Stimulated activated CD8-positive, alpha-beta memory T cell treated with anti-CD3 and anti-CD28 coated beads, Interleukin-4, amount 100 ng/mL, for 1 hour (primary cell): ENCODE measurements at regions not wholly inside any gene's neighbourhood (a gene's known extent, or its start where the extent isn't known, plus 50 kb on each side); places are given as distances from the start of the nearest gene placed in this dataset.
"Not testable (repeated sequence)": the region's sequence is repeated elsewhere in the genome, so short reads cannot be mapped to it uniquely, and the experiment has no call there.

Experiments used
- DNase-seq, 2 donors: peaks; one replicate each; pipeline ENCODE4 v3.0.0-alpha.2; 2020; ENCODE audit warnings: low read depth in 2 of 2, low spot score in 1 of 2

DNA sequence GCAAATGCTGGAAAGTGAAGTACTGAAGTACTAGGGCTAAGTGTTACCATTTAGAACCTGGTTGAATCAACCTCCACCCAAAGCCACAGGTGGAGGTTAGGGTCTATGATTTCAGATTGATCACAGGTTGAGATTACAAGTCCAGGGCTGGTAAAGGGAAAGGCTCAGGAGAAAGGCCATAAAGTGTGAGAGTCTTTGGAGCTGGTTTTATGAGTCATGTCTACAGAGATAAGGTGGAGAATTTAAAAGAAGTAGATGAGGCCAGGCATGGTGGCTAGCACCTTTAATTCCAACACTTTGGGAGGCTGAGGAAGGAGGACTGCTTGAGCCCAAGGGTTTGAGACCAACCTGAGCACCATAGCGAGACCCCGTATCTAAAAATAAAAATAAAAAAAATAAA lies 221.7 kb upstream of the CDH11 start:
- no peak for DNase-seq

DNA sequence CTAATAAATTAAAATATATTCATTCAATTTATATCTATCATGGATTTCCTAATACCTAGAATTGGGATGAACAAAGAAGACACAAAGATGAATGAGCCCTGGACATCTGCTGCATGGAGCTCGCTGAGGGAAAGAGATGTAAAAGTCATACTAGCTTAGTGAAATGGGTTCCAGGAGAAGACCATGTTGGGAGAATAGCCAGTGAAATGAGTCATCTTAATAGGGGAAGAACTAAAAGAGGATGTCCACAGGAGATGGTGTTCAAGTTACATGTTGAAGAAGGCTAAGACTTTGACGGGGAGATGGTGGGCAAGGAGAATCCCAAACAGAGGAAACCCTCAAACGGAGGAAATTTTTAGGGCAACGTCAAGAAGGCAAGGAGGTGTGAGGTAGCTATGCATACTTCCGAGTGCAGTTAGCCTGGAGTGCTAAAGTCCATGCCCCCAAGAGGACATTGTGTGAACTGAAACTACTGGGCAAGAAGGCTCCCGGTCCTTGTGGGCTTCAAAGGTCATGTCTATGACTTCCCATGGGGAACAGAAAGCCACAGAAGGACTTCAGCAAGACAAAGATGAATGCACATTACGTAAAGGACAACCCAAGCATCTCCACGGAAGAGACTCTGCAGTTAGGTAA lies 220.5 kb upstream of the CDH11 start:
- DNase-seq: no peak

DNA sequence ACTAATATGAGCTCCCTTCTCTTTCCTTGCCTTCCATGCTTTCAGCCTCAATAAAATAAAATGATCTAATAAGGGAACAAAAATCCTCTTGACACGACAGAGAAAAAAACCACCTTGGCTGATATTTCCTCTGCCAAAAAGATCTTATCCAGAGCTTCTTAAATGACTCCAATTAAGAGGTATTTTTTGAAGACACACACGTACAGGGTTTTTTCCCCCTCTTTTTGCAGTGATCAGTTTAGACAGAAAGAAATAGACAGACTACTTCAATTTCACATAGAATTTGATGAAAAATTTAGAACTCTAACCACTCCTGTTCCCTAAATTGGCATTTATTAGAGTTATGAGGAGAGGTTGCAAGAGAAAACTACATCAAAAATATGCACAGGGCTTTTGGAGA lies 217.2 kb upstream of the CDH11 start:
- DNase-seq: no peak

DNA sequence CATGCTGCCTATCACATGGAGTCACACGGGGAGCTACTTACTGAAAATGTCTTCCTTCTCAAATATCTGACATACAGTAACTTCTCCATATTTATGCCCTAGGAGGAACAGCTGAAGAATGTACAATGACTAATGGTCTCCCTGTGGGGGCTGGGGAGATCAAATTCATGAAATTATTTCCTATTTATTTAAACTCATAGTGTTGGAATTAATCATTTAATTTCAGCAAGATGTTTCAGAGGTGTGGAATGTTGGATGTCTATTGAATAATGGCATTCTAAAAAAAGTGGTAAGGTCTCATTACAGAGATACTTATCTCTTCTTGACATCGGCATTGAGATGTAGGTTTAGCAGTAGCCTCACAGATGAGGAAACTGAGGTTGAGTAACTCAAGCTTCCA lies 214.3 kb upstream of the CDH11 start:
- DNase-seq: no peak

DNA sequence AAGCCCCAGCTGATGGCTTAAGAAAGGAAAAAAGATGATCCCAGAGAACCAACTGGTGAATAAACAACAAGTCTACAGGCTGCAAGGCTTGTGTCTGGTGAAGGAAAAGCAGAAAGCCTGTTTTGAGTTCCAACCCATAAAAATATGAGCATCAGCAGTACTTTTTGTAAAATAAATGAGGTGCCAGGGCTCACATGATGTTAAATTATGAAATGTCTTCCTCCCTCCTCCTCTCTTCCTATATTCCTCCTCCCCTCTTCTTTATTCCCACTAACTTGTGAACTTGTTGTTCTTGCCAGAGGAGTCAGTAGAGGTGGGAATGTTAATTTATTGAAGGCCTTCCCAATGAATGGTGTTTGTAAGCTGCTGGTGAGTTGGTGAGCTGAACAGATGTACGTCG lies 212.2 kb upstream of the CDH11 start:
- no peak for DNase-seq

DNA sequence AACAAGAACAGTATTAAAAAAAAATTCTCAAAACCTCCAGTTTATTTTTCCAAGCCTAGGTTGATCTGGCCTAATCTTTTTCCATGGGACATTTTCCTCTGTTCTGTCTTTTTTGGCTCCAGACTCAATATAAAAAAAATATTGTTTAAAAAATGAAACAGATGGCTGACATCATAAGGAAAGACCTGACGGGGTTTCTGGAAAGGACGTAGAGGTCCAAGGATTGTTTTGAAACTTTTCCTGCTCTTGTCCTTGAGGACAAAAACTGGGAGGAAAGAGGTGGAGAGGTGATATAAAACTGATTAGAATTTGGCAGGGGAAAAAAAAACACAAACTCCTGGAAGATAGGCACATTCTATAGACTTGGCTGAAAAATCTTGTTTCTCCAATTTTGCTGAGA lies 211.4 kb upstream of the CDH11 start:
- DNase-seq: no peak

DNA sequence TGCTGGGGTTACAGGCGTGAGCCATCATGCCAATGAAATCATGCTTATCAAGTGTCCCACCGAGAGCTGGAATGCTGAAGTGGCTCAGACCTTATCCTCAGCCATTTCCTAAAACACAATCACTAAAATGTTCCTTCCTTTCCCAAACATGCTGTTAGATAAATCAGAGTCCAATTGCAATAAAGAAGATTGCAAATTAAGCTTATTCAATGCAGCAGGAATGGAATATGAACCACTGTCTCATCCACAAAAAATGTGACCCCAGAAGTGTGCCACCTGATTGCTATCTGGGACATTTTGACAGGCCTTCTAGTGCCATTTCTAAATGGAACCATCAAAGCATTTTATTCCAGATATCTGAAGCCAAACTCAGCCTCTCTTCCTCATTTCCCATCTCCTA lies 205.5 kb upstream of the CDH11 start:
- DNase-seq: no peak

DNA sequence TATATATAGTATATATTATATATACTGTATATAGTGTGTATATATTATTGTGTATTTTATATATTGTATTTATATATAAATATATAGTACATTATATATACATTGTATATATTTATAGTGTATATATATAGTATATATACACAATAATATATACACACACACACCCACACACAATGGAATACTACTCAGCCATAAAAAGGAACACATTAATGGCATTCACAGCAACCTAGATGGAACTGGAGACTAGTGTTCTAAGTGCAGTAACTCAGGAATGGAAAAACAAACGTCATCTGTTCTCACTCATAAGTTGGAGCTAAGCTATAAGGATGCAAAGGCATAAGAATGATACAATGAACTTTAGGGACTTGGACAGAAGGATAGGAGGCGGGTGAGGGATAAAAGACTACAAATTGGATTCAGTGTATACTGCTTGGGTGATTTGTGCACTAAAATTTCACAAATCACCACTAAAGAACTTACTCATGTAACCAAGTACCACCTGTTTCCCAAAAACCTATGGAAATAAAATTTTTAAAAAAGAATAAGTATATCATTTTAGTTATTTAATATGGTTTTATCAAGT lies 201.9 kb upstream of the CDH11 start:
- DNase-seq: no peak

DNA sequence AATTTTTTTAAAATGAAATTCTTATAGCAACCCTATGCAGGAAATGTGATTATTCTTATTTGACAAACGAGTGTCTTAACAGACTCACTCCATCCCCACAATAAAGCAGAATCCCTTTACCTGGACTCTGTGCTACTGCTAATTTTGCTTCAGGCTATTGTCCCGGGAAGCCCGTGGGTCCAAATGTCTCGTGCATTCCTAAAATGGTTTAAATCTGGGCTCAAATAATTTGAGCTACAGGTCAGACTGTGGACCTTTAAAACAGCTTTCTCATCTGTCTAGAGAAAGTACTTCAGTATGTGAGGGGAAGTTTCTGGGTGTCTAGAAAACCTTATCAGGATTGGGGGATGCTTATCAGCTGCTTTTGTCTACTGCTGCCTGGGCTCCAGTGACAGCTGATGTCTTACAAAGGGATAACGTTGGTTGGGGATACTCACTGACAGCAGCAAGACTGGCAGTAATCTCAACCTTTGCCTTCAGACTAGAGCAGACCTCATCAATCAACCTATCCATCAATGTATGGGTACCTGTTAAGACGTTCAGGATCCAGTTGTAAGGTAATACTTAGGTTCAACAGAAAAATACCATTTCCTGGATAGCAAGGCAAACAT lies 197.9 kb upstream of the CDH11 start:
- DNase-seq: no peak

DNA sequence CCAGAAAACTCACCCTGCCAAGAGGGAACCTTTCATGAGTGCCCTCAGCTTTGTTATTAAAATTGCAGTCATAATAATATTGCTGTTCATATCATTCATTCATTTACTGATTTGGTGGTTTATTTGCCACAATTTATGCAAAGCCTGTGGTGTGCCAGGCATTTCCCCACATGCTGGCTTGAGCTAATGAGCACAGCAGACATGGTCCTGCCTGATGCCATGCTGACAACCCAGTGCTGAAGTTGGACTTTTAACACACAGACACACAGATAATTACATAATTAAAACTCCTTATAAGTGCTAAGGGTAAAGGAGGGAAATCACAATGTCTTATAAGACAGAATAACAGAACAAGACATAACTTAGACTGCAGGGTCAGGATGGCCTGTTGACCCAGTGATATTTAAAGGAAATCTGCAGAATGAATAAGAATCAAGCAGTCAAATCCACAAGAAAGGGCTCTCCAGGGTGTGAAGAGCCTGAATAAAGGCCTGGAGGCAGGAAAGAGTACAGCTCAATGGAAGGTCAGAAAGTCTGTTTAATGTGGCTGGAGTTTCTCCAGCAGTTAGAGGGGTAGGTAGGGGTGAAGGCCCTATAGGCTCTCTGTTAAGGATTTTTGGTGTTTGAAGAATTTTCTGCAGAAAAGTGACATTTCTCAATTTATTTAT lies 196.9 kb upstream of the CDH11 start:
- DNase-seq: no peak

DNA sequence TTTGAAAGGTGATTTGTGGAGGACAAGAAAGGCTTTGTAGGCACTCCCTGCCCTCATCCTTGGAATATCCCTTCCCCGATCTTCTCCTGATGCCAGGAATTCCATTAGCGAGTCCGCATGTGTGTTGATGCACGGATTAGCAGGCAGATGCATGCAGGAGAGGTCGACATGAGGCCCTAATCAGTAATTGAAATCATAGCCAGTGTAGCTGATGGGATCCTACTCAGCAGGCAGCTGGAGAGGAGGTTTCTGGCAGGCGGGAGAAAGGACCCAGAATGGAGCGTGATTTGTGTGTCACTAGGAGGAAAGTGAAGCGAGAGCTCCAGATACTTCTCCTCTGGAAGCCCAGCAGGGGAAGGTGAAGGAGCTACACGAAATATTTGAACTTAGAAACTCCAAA lies 196.3 kb upstream of the CDH11 start:
- no peak for DNase-seq

DNA sequence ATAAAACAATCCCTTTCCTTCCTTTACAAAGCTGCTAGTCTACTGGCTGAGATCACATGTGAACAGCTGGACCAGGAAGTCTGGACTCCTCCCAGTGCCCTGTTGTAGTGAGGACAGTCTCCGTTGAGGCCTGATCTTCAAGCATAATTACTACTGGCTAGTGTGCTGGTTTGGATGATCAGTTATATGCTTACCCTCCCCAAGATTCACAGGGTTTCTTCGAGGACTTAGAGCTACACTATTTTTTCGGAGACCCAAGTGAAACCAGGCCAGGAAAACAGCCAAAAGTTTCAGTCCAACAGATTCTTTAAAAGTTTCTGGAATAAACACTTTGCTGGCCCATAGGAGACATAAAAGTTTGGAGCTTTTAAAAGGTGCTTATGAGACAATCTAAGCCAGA lies 194.9 kb upstream of the CDH11 start:
- DNase-seq: no peak

DNA sequence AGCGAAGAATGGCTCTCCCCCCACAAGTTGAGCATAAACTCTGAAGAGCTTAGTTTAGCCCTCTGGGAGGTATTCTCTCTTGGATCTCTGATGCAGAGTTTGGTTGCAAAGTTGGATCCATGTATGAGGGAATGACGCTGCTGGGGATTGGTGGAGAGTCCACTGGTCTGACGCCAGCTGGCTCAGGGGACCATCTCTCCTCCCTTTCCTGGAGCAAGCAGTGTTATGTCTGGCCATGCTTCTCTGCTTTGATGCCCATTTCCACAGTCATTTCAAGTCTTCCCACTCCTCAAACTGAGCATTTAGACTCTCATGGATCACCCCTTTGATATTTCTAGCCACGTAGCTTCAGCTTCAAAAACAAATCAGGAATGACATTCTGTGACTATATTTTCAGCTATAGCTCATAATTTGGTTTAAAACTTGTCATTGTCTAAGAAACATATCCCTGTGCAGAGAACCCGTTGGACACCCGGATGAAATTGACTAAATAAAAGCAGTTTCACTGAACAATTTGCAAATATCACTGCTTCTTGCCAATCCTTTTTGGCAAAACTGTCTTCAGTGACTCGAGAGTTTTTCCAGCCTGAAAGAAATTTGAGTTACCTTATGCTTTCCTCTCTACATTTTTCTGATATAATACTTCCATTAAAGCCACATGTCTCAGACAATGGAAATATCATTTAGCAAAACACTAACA lies 193.4 kb upstream of the CDH11 start:
- no peak for DNase-seq

DNA sequence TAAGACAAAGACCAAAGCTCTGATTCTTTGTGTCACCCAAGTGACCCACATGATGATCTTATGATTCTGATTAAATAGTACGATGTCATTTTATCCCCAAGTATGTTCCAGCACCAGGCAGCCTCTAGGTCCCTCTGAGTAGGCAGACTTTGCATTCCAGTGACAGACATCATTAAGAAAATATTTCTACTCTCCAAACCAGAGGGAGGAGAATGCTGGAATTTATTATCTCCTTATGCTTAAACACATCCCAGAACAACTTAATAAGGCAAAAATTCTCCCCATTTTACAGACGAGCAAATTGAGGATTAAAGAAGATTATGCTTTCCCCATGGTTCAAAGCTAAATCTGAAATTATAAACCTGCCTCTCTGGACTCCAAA lies 192.8 kb upstream of the CDH11 start:
- DNase-seq: no peak

DNA sequence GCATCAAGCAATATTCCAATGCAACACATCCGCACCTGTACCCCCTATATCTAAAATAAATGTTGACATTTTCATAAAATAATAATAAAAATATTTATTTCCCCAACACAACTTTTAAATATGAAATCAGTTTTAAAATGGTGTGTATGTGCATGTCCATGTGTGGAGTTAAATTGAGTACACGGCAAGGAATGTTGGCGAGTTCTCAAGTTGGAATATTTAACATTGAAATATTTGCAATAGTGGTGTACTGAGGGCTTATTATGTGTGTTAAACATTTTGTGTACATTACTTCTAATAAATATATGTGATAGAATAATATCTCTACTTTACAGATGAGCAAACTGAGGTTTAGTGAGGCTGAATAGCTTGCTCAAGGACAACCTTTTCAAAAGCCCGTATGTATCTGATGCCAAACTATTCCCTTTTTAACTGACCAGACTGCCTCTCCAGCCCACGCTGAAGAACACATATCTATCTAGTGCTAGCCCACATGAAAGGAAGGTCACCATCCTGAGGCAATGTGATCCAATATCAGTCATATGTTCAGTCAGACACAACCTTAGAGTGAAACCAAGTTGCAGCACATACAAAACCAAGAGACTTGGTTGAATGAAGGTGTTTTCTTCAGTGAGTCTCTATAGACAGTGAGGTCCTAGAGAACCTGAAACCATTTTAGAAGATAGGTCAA lies 192.2 kb upstream of the CDH11 start:
- no peak for DNase-seq

DNA sequence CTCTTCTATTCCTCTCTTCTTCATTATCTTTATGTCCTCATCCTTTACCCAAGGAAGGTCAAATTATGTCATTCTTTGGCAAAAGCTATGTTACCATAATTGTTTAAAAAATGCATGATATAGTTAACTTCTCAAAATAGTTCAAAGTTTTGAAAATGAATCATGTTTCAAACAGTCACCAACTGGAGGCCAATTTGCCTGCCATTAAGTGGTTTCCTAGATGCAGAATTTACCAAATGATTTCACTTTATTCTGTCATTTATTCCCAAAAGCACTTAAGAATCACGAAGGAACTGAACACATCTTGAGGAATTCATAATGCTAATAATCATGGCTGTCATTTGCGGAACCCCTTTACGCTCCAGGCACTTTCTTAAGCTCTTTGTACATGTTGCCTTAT lies 190.9 kb upstream of the CDH11 start:
- no peak for DNase-seq

DNA sequence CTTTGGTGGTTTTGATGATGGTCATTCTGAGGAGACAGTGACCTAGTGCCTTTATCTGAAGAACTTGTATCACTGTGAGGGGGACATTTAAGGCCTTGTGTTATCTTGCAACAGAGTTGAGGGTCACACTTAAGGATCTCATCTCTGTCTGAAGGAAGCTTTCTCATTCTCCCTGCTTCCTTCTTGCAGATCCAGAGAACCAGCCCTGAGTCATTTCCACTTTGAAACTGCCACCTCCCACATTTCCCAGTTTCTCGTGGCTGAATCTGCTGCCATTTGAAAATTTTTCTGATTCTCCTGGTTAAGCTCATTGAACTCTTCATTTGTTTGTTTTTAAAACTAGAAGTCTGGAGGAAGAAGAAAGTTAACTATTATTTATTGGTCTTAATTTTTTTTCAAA lies 190.2 kb upstream of the CDH11 start:
- no peak for DNase-seq

DNA sequence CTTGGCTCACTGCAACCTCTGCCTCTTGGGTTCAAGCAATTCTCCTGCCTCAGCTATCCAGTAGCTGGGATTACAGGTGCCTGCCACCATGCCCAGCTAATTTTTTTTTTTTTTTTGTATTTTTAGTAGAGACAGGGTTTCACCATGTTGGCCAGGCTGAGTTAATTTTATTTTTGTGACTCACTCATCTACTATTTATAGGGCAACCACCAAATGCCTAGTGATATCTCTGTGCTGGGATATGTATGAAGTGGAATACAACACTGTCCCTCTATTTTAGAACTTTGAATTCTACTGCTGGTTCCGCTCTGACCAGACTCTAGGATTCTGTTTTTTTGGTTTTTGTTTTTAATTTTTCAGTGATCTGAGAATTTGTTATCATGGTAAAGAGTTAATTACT lies 188.6 kb upstream of the CDH11 start:
- not testable (repeated sequence) for DNase-seq

DNA sequence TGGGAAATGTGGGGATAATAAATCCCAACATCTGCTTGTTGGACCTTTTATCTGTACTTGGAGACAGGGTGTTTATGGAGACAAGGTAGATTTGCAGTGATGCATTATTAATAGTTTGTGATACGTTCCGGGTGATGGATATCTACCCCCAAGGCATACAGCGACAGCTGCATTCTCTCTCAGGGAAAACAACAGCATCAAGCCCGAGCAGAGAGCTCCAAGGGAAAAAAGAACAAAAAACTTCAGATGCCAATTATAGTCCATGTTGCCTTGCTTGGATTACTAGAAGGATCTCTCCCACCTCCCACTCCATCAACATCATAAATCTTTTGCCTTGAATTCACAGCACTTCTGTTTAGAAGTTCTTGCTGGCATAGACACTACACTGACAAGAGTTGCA lies 187.5 kb upstream of the CDH11 start:
- no peak for DNase-seq

DNA sequence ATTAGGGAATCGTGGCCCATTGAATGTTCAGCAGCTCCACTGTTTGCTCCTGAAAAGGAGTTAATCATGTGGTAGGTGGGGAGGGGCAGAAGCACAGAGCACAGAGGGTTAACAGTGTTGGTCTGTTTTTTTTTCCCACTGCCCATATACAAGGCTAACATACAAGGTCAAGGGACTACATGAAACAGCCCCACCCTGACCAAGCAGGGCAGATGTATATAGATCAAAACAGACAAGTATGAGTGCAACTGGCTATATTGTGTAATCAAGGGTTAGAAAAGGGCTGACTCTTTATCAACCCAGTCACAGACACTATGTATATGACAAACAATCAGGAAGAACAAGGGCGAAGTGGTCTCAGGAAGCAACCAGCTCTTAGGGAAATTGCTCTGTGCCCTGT lies 186.6 kb upstream of the CDH11 start:
- DNase-seq: no peak

DNA sequence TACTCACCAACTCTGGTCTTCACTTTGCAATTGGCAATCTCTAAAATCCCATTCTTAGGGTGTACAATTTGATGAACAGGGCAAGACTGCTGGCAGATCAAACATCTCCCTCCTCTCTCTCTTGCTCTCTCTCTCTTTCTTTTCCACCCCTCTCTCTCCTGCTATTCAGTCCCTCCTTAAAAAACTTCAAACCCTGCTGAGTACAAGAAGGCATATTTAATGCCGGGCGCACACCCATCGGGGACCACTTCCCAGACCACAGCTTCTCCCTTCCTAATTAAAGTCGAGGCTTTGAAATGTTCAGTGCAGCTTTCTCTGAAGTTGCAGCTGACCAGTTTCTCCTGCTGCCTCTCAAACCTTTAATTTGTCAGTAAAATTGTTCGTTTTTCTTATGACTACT lies 185.4 kb upstream of the CDH11 start:
- DNase-seq: no peak
